ENCODE measurements at regions not wholly inside any gene's neighbourhood (a gene's known extent, or its start where the extent isn't known, plus 50 kb on each side); places are given as distances from the start of the nearest gene placed in this dataset.

- TF ChIP-seq PURB (CRISPR knock-in tag; IDR thresholded peaks at IDR 0.05; ENCODE audit: low read depth): no peak
- no peak for TF ChIP-seq ZNF518B (CRISPR knock-in tag; IDR thresholded peaks at IDR 0.05)
- TF ChIP-seq ESRRB (CRISPR knock-in tag; IDR thresholded peaks at IDR 0.05; ENCODE audit: borderline replicate concordance): no peak
- TF ChIP-seq, protein P1, sequence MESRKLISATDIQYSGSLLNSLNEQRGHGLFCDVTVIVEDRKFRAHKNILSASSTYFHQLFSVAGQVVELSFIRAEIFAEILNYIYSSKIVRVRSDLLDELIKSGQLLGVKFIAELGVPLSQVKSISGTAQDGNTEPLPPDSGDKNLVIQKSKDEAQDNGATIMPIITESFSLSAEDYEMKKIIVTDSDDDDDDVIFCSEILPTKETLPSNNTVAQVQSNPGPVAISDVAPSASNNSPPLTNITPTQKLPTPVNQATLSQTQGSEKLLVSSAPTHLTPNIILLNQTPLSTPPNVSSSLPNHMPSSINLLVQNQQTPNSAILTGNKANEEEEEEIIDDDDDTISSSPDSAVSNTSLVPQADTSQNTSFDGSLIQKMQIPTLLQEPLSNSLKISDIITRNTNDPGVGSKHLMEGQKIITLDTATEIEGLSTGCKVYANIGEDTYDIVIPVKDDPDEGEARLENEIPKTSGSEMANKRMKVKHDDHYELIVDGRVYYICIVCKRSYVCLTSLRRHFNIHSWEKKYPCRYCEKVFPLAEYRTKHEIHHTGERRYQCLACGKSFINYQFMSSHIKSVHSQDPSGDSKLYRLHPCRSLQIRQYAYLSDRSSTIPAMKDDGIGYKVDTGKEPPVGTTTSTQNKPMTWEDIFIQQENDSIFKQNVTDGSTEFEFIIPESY (CRISPR knock-in tag; IDR thresholded peaks at IDR 0.05): 0 out of 2 replicates have a peak, but pooled peaks have one; percentile 8
- TF ChIP-seq SRSF9 (IDR thresholded peaks at IDR 0.05; ENCODE audit: borderline replicate concordance, low read depth, low read length): no peak
- no peak for TF ChIP-seq RNF219 (CRISPR knock-in tag; IDR thresholded peaks at IDR 0.05)
- TF ChIP-seq ZNF511 (CRISPR knock-in tag; IDR thresholded peaks at IDR 0.05): no peak
- TF ChIP-seq, protein P2, sequence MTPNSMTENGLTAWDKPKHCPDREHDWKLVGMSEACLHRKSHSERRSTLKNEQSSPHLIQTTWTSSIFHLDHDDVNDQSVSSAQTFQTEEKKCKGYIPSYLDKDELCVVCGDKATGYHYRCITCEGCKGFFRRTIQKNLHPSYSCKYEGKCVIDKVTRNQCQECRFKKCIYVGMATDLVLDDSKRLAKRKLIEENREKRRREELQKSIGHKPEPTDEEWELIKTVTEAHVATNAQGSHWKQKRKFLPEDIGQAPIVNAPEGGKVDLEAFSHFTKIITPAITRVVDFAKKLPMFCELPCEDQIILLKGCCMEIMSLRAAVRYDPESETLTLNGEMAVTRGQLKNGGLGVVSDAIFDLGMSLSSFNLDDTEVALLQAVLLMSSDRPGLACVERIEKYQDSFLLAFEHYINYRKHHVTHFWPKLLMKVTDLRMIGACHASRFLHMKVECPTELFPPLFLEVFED (CRISPR knock-in tag; conservative IDR thresholded peaks at IDR 0.05): no peak
- TF ChIP-seq POLR2B (IDR thresholded peaks at IDR 0.05; ENCODE audit: low read depth, partially characterized antibody): no peak
- no peak for TF ChIP-seq HSF4 (CRISPR knock-in tag; IDR thresholded peaks at IDR 0.05; ENCODE audit: borderline replicate concordance)
- no peak for TF ChIP-seq ZBED1 (IDR thresholded peaks at IDR 0.05)
- no peak for TF ChIP-seq SMAD4 (CRISPR knock-in tag; conservative IDR thresholded peaks at IDR 0.05)
- TF ChIP-seq CEBPG (CRISPR knock-in tag; IDR thresholded peaks at IDR 0.05): no peak
- TF ChIP-seq CEBPG (tag; conservative IDR thresholded peaks at IDR 0.05 in 1 of 2, IDR thresholded peaks at IDR 0.05 in 1 of 2): peak in 1 of 2 experiments; percentile 71; a peak in 2 of 4 replicates
- TF ChIP-seq SRSF1 (IDR thresholded peaks at IDR 0.05; ENCODE audit: low read depth, low read length): no peak
- TF ChIP-seq HDAC6 (IDR thresholded peaks at IDR 0.05; ENCODE audit: low read depth, low read length): no peak
These were observed 58.5 kb downstream of the RPL22L1 start (continued) for GRCh38 chr3:170811515-170811914.

Data from K562 (cell line).